ENCODE measurements at regions not wholly inside any gene's neighbourhood (a gene's known extent, or its start where the extent isn't known, plus 50 kb on each side); places are given as distances from the start of the nearest gene placed in this dataset.

- TF ChIP-seq, protein P1, sequence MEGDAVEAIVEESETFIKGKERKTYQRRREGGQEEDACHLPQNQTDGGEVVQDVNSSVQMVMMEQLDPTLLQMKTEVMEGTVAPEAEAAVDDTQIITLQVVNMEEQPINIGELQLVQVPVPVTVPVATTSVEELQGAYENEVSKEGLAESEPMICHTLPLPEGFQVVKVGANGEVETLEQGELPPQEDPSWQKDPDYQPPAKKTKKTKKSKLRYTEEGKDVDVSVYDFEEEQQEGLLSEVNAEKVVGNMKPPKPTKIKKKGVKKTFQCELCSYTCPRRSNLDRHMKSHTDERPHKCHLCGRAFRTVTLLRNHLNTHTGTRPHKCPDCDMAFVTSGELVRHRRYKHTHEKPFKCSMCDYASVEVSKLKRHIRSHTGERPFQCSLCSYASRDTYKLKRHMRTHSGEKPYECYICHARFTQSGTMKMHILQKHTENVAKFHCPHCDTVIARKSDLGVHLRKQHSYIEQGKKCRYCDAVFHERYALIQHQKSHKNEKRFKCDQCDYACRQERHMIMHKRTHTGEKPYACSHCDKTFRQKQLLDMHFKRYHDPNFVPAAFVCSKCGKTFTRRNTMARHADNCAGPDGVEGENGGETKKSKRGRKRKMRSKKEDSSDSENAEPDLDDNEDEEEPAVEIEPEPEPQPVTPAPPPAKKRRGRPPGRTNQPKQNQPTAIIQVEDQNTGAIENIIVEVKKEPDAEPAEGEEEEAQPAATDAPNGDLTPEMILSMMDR (conservative IDR thresholded peaks at IDR 0.05; ENCODE audit: low read depth in 2 of 2), result no peak
Observed at GRCh38 chr7:97659363-97660045, 72.4 kb upstream of the TAC1 start (continued).

DNA sequence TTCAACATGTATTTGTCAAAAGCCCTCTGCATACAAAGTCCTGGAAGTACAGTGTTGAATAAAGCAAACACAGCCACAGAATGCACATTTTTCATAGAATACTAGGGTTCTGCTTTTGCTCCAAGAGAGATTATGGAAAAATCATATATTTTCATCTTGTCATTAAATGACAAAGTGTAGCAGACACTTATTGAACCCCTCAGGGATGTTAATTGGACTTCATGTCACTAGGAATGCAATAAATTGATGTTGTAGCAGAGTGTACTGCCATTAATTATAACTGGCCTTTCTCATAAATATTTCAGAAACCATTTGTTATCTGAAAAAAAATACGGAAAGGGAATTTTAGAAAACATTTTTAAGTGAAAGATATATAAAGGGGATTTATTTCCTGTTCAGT lies 64.5 kb upstream of the TAC1 start:
- Mint-ChIP-seq H3K9me3 (no peaks in the 10 kb centered on the region), H3K27ac (no peak overlapping the region), H3K4me1 (peaks cover 3% of the 10 kb centered on the region; the same call in 1 of the 3 replicates), H3K36me3 (ENCODE audit: low read depth) (no peaks in the 10 kb centered on the region), H3K27me3 (ENCODE audit: insufficient read depth, low read depth, poor library complexity) (no peaks in the 10 kb centered on the region), H3K4me3 (no peak overlapping the region)
- H4K20me1 ChIP-seq (replicated peaks; ENCODE audit: insufficient read depth), result no peaks in the 10 kb centered on the region
- H3K79me2 ChIP-seq (replicated peaks; ENCODE audit: insufficient read depth), result no peaks in the 10 kb centered on the region
- H3K4me1 ChIP-seq (ENCODE audit: insufficient read depth), result no peaks in the 10 kb centered on the region
- no peak overlapping the region for H3K4me3 ChIP-seq
- no peak overlapping the region for H2AFZ ChIP-seq
- H3K27ac ChIP-seq (ENCODE audit: low read depth), result no peak overlapping the region
- ATAC-seq, result no peak
- no peaks in the 10 kb centered on the region for H3K9me2 ChIP-seq (ENCODE audit: insufficient read depth)
- no peaks in the 10 kb centered on the region for H3K27me3 ChIP-seq (ENCODE audit: insufficient read depth)
- H3F3A ChIP-seq (replicated peaks; ENCODE audit: low read depth), result no peaks in the 10 kb centered on the region
- TF ChIP-seq ETS1 (IDR thresholded peaks at IDR 0.05) (no peak), POLR2AphosphoS5 (IDR thresholded peaks at IDR 0.05; ENCODE audit: low read depth) (no peak), ZNF462 (CRISPR knock-in tag; IDR thresholded peaks at IDR 0.05) (no peak), EZH2 (IDR thresholded peaks at IDR 0.05; ENCODE audit: low read depth, unreplicated experiment) (no peak), NANOG (IDR thresholded peaks at IDR 0.05; ENCODE audit: borderline replicate concordance) (no peak), ZNF114 (CRISPR knock-in tag; IDR thresholded peaks at IDR 0.05) (no peak), STAT1 (IDR thresholded peaks at IDR 0.05; ENCODE audit: unreplicated experiment) (no peak)
- TF ChIP-seq, protein P1 (conservative IDR thresholded peaks at IDR 0.05; ENCODE audit: low read depth in 2 of 2), result no peak
- no peaks in the 10 kb centered on the region for H3K36me3 ChIP-seq (ENCODE audit: insufficient read depth)
- H3K4me2 ChIP-seq, result no peak overlapping the region
- DNase-seq (ENCODE audit: low spot score), result no peak

All from GM23338 (cell line).